T47D (cell line): ENCODE measurements at regions not wholly inside any gene's neighbourhood (a gene's known extent, or its start where the extent isn't known, plus 50 kb on each side); places are given as distances from the start of the nearest gene placed in this dataset.

Experiments used
- DNase-seq, 2 experiments: peaks; one replicate each; pipeline versions ENCODE4 v3.0.0 to v3.0.0-alpha.2; 2011 to 2012; ENCODE audit warnings: low read depth in 1 of 2, low spot score in 1 of 2
- JUND ChIP-seq: IDR thresholded peaks from 2 replicates; pipeline ENCODE4 v1.6.1; 2012; ENCODE audit warnings: low read depth
- in situ Hi-C: cut with HindIII; loops from 2 replicates; pipeline ENCODE4 v1.10.0; 2016; ENCODE audit warnings: low sequenced_read_pairs, low pct_unique_long_range_greater_than_20kb

- no peak for TF ChIP-seq JUND
- no peak for DNase-seq
- in situ Hi-C loops, result no loop called here
Measured at GRCh38 chr1:189811960-189812359, 665.7 kb downstream of the BRINP3 start.

- no peak for TF ChIP-seq JUND
- in situ Hi-C loops, result no loop called here
- no peak for DNase-seq
Measured at GRCh38 chr1:189816558-189816957, 661.1 kb downstream of the BRINP3 start.

- TF ChIP-seq JUND, result peak; percentile 51; the same call in 1 of the 2 replicates
- in situ Hi-C loops, result no loop called here
- DNase-seq, result peak in 1 of 2 experiments; percentile 67
Measured at GRCh38 chr1:189819751-189820150, 657.9 kb downstream of the BRINP3 start.

- in situ Hi-C loops, result no loop called here
- DNase-seq, result no peak
Measured at GRCh38 chr1:189821833-189822232, 655.8 kb downstream of the BRINP3 start.

GRCh38 chr1:189834813-189835212 is 642.9 kb downstream of the BRINP3 start:
- in situ Hi-C loops, result no loop called here
- TF ChIP-seq JUND, result no peak
- DNase-seq, result no peak

More at GRCh38 chr1:189821833-189822232, 655.8 kb downstream of the BRINP3 start:
- no peak for TF ChIP-seq JUND

GRCh38 chr1:189847613-189848012 is 630.1 kb downstream of the BRINP3 start:
- in situ Hi-C loops, result no loop called here
- DNase-seq, result no peak
- no peak for TF ChIP-seq JUND

- in situ Hi-C loops, result no loop called here
- no peak for TF ChIP-seq JUND
- no peak for DNase-seq
Measured at GRCh38 chr1:189851806-189852367, 625.8 kb downstream of the BRINP3 start.

GRCh38 chr1:189859385-189859977 is 618.2 kb downstream of the BRINP3 start:
- in situ Hi-C loops, result no loop called here
- peak in 1 of 2 experiments; percentile 45 for DNase-seq
- no peak for TF ChIP-seq JUND

GRCh38 chr1:189866606-189867005 is 611.1 kb downstream of the BRINP3 start:
- no peak for DNase-seq
- in situ Hi-C loops, result no loop called here
- TF ChIP-seq JUND, result no peak

- in situ Hi-C loops, result no loop called here
- TF ChIP-seq JUND, result no peak
Measured at GRCh38 chr1:189868021-189868420, 609.6 kb downstream of the BRINP3 start.

GRCh38 chr1:189874715-189875435 is 602.8 kb downstream of the BRINP3 start:
- in situ Hi-C loops, result no loop called here

More at GRCh38 chr1:189868021-189868420, 609.6 kb downstream of the BRINP3 start:
- no peak for DNase-seq

GRCh38 chr1:189880135-189880534 is 597.5 kb downstream of the BRINP3 start:
- no peak for DNase-seq
- in situ Hi-C loops, result no loop called here
- TF ChIP-seq JUND, result no peak

More at GRCh38 chr1:189874715-189875435, 602.8 kb downstream of the BRINP3 start:
- DNase-seq, result no peak
- TF ChIP-seq JUND, result no peak
